Type B pancreatic cell (in vitro differentiated cells): ENCODE measurements at regions not wholly inside any gene's neighbourhood (a gene's known extent, or its start where the extent isn't known, plus 50 kb on each side); places are given as distances from the start of the nearest gene placed in this dataset.

Source experiments
- DNase-seq: peaks from one replicate; pipeline ENCODE4 v3.0.0; 2021; ENCODE audit warnings: mixed read lengths; ENCODE audit not compliant: unreplicated experiment; ENCODE audit errors: extremely low spot score
- H3K27ac Mint-ChIP-seq: 2 replicates; pipeline ENCODE4 v1.8.0; 2021; ENCODE audit warnings: mild to moderate bottlenecking, mixed read lengths
- H3K27me3 Mint-ChIP-seq: 2 replicates; pipeline ENCODE4 v1.8.0; 2021; ENCODE audit warnings: mixed read lengths
- H3K36me3 Mint-ChIP-seq: 2 replicates; pipeline ENCODE4 v1.8.0; 2021; ENCODE audit warnings: mixed read lengths
- H3K4me1 Mint-ChIP-seq: one replicate; pipeline ENCODE4 v1.8.0; 2021; ENCODE audit warnings: mixed read lengths; ENCODE audit not compliant: unreplicated experiment
- H3K4me3 Mint-ChIP-seq: 2 replicates; pipeline ENCODE4 v1.8.0; 2021; ENCODE audit warnings: mild to moderate bottlenecking, mixed read lengths
- H3K9me3 Mint-ChIP-seq: 2 replicates; pipeline ENCODE4 v1.8.0; 2021; ENCODE audit warnings: mixed read lengths
- CTCF ChIP-seq: fragments of 200-600 bp; sonication (generic); conservative IDR thresholded peaks from 2 replicates; pipeline ENCODE4 v1.5.0; 2021; ENCODE audit warnings: antibody characterized with exemption, mild to moderate bottlenecking

GRCh38 chr12:75578546-75578945, 67.1 kb upstream of the KRR1 start:
- H3K4me3 Mint-ChIP-seq, result no peak overlapping the region
- H3K9me3 Mint-ChIP-seq, result no peaks in the 10 kb centered on the region
- H3K27me3 Mint-ChIP-seq, result no peaks in the 10 kb centered on the region
- H3K27ac Mint-ChIP-seq, result no peak overlapping the region
- TF ChIP-seq CTCF, result no peak
- no peaks in the 10 kb centered on the region for H3K36me3 Mint-ChIP-seq
- no peak for DNase-seq
- H3K4me1 Mint-ChIP-seq, result peaks cover 13% of the 10 kb centered on the region

GRCh38 chr12:75577812-75578211, 66.4 kb upstream of the KRR1 start:
- no peak for DNase-seq
- Mint-ChIP-seq H3K4me3 (no peak overlapping the region), H3K36me3 (peaks cover under 1% of the 10 kb centered on the region), H3K4me1 (peaks cover 13% of the 10 kb centered on the region), H3K9me3 (peaks cover 6% of the 10 kb centered on the region), H3K27me3 (no peaks in the 10 kb centered on the region), H3K27ac (no peak overlapping the region)
- TF ChIP-seq CTCF, result no peak

- Mint-ChIP-seq H3K27me3 (no peaks in the 10 kb centered on the region), H3K4me3 (no peak overlapping the region)
Measured at GRCh38 chr12:75571656-75572205, 60.3 kb upstream of the KRR1 start.

GRCh38 chr12:75571204-75571603, 59.8 kb upstream of the KRR1 start:
- no peak overlapping the region for H3K27ac Mint-ChIP-seq
- no peak for DNase-seq
- H3K9me3 Mint-ChIP-seq, result peaks cover 16% of the 10 kb centered on the region
- no peak for TF ChIP-seq CTCF
- no peak overlapping the region for H3K4me3 Mint-ChIP-seq
- no peaks in the 10 kb centered on the region for H3K27me3 Mint-ChIP-seq
- H3K36me3 Mint-ChIP-seq, result peaks cover 4% of the 10 kb centered on the region
- peaks cover 19% of the 10 kb centered on the region for H3K4me1 Mint-ChIP-seq

More at GRCh38 chr12:75571656-75572205, 60.3 kb upstream of the KRR1 start:
- no peak for DNase-seq
- Mint-ChIP-seq H3K36me3 (peaks cover 4% of the 10 kb centered on the region), H3K9me3 (peaks cover 16% of the 10 kb centered on the region), H3K4me1 (peaks cover 19% of the 10 kb centered on the region), H3K27ac (no peak overlapping the region)
- TF ChIP-seq CTCF, result no peak

- no peaks in the 10 kb centered on the region for H3K27me3 Mint-ChIP-seq
- TF ChIP-seq CTCF, result no peak
- no peak overlapping the region for H3K4me3 Mint-ChIP-seq
- DNase-seq, result no peak
- H3K27ac Mint-ChIP-seq, result no peak overlapping the region
- peaks cover 4% of the 10 kb centered on the region for H3K36me3 Mint-ChIP-seq
- H3K4me1 Mint-ChIP-seq, result peaks cover 19% of the 10 kb centered on the region
- H3K9me3 Mint-ChIP-seq, result peaks cover 24% of the 10 kb centered on the region
Measured at GRCh38 chr12:75568801-75569200, 57.4 kb upstream of the KRR1 start.

GRCh38 chr12:75568393-75568792, 57.0 kb upstream of the KRR1 start:
- H3K9me3 Mint-ChIP-seq, result peaks cover 24% of the 10 kb centered on the region
- peaks cover 4% of the 10 kb centered on the region for H3K36me3 Mint-ChIP-seq
- TF ChIP-seq CTCF, result no peak
- no peak overlapping the region for H3K4me3 Mint-ChIP-seq
- DNase-seq, result no peak
- H3K27ac Mint-ChIP-seq, result no peak overlapping the region
- H3K4me1 Mint-ChIP-seq, result peaks cover 19% of the 10 kb centered on the region
- H3K27me3 Mint-ChIP-seq, result no peaks in the 10 kb centered on the region
